ENCODE measurements at regions not wholly inside any gene's neighbourhood (a gene's known extent, or its start where the extent isn't known, plus 50 kb on each side); places are given as distances from the start of the nearest gene placed in this dataset.

DNA sequence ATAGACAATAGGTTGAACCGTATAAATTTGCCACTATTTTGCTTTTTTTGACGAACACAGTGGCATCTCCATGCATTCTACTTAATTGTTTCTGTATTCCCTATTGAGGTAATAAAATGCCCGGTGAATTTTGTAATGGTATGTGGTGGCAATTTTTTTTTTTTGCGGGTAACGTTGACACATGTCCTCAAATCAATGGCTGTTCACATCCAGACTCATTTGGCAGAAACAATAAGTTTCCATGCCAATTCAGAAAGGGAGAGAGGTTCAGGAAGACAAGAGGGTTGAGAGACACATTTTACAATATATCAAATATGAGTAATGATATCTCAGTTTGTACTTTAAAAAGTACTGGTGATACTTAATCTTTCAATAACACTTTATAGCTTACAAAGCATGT, 463.9 kb downstream of the WDR72 start:
- TF ChIP-seq, protein P1, sequence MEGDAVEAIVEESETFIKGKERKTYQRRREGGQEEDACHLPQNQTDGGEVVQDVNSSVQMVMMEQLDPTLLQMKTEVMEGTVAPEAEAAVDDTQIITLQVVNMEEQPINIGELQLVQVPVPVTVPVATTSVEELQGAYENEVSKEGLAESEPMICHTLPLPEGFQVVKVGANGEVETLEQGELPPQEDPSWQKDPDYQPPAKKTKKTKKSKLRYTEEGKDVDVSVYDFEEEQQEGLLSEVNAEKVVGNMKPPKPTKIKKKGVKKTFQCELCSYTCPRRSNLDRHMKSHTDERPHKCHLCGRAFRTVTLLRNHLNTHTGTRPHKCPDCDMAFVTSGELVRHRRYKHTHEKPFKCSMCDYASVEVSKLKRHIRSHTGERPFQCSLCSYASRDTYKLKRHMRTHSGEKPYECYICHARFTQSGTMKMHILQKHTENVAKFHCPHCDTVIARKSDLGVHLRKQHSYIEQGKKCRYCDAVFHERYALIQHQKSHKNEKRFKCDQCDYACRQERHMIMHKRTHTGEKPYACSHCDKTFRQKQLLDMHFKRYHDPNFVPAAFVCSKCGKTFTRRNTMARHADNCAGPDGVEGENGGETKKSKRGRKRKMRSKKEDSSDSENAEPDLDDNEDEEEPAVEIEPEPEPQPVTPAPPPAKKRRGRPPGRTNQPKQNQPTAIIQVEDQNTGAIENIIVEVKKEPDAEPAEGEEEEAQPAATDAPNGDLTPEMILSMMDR (IDR thresholded peaks at IDR 0.05; ENCODE audit: low read depth, low read length) = no peak

DNA sequence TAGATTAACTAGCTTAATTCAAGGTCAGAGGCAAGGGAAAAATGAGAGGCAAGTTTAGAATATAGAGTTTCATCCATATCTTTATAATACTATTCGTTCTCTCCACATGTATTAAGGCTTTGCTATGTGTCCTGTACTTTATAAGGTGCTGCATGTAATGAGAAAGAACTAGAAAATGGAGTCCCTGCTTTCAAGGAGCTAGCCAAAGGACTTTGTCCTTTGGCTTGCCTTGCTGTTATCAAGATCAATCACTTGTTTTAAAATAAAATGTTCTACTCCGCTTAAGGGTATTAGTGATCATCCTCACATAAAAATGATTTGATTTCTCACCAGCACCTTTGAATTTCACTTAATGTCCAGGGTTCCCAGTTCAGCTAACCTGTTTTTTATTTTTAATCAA, 470.9 kb downstream of the WDR72 start:
- H3K9me3 ChIP-seq (ENCODE audit: severe bottlenecking) = no peaks in the 10 kb centered on the region
- TF ChIP-seq, protein P1 (IDR thresholded peaks at IDR 0.05; ENCODE audit: low read depth, low read length) = no peak
- H3K36me3 ChIP-seq = no peaks in the 10 kb centered on the region
- H3K4me3 ChIP-seq (ENCODE audit: low read depth, low read length) = no peak overlapping the region
- H3K27me3 ChIP-seq (ENCODE audit: insufficient read depth, low read depth, severe bottlenecking) = no peaks in the 10 kb centered on the region
- DNase-seq = no peak
- H3K27ac ChIP-seq = no peak overlapping the region

More for the DNA sequence above, 463.9 kb downstream of the WDR72 start:
- H3K27ac ChIP-seq = no peak overlapping the region
- no peaks in the 10 kb centered on the region for H3K9me3 ChIP-seq (ENCODE audit: severe bottlenecking)
- H3K36me3 ChIP-seq = no peaks in the 10 kb centered on the region
- H3K27me3 ChIP-seq (ENCODE audit: insufficient read depth, low read depth, severe bottlenecking) = no peaks in the 10 kb centered on the region
- no peak overlapping the region for H3K4me3 ChIP-seq (ENCODE audit: low read depth, low read length)
- DNase-seq = no peak

DNA sequence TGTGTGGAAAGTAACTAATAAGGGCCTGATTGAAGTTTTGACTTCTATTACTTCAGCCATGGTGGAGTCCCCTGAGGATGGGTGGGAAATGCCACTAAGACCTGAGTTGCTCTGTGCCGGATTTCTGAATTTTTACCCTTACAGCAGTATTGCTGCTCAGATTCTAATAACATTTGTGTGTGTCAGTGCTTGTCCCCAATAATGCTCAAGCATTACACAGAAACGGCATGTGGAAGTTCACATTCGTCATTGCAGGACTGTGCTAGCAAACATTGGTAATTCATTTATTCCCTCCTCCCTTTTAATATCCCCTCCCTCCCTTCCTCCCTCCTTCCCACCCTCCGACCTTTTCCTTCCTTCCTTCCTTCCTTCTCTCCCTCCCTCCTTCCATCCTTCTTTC, 484.5 kb upstream of the ONECUT1 start:
- H3K9me3 ChIP-seq (ENCODE audit: severe bottlenecking) = no peaks in the 10 kb centered on the region
- TF ChIP-seq, protein P1 (IDR thresholded peaks at IDR 0.05; ENCODE audit: low read depth, low read length) = no peak
- no peaks in the 10 kb centered on the region for H3K36me3 ChIP-seq
- no peak overlapping the region for H3K27ac ChIP-seq
- no peak for DNase-seq
- H3K4me3 ChIP-seq (ENCODE audit: low read depth, low read length) = no peak overlapping the region
- no peaks in the 10 kb centered on the region for H3K27me3 ChIP-seq (ENCODE audit: insufficient read depth, low read depth, severe bottlenecking)

DNA sequence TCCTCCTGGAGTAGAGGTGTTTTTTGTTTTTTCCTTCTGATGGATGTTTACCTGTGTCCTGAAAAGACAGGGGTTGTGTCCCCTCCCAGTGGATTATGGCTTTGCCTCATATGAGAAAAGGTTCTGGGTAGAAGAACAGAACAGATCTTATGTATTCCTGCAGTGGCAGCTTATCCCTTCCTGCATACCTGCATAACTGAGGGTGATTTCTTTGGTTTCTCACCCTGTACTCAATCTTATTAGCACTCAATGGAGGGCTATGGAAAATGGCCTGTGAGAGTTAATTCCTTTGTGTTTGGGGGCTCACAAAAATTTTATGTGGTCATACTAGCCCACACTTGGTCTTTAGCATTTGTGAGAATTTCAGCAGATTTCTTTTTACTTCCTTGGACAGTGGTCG, 482.0 kb upstream of the ONECUT1 start:
- H3K36me3 ChIP-seq = no peaks in the 10 kb centered on the region
- H3K27ac ChIP-seq = no peak overlapping the region
- H3K27me3 ChIP-seq (ENCODE audit: insufficient read depth, low read depth, severe bottlenecking) = no peaks in the 10 kb centered on the region
- no peaks in the 10 kb centered on the region for H3K9me3 ChIP-seq (ENCODE audit: severe bottlenecking)
- TF ChIP-seq, protein P1 (IDR thresholded peaks at IDR 0.05; ENCODE audit: low read depth, low read length) = no peak
- H3K4me3 ChIP-seq (ENCODE audit: low read depth, low read length) = no peak overlapping the region
- DNase-seq = no peak

DNA sequence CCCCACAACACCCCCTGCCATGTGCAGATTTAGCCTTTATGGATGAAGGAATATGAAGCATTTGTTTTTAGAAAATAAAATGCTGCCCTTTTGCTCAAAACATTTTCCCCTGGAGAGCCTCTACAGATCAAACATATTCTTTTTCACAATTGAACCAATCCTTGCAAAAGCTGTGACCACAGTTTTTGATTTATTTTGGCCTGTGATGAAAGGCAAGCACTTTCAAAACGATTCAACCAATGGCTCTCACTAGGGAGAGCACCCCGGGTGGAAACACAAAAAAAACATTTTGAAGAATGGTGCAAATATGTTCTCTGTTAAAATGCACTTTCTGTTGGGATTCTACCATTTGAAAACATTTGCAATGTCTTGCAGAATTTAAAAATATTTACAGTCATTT, 476.0 kb upstream of the ONECUT1 start:
- Histone ChIP-seq H3K27me3 (ENCODE audit: insufficient read depth, low read depth, severe bottlenecking) (no peaks in the 10 kb centered on the region), H3K27ac (no peak overlapping the region), H3K9me3 (ENCODE audit: severe bottlenecking) (no peaks in the 10 kb centered on the region), H3K36me3 (no peaks in the 10 kb centered on the region), H3K4me3 (ENCODE audit: low read depth, low read length) (no peak overlapping the region)
- TF ChIP-seq, protein P1 (IDR thresholded peaks at IDR 0.05; ENCODE audit: low read depth, low read length) = no peak
- no peak for DNase-seq

DNA sequence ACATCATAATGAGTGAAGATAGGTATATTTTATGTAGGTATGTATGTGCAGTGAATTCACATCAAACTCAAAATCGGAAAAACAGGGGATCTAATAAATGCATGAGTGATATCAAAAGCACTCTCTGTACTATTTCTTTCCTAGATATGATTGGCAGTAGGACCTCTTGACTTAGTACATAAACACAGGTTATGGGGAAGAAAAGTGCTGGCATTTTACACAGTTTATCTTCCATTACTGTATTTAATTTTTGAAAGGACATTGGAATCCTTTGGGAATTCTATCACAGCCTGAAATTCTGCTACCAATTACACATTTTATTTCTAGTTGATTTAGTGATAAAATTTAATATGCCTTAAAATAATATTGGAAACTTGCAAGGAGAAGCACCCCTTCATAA, 470.5 kb upstream of the ONECUT1 start:
- H3K27me3 ChIP-seq (ENCODE audit: insufficient read depth, low read depth, severe bottlenecking) = no peaks in the 10 kb centered on the region
- no peak overlapping the region for H3K27ac ChIP-seq
- no peak for DNase-seq
- no peaks in the 10 kb centered on the region for H3K9me3 ChIP-seq (ENCODE audit: severe bottlenecking)
- no peak overlapping the region for H3K4me3 ChIP-seq (ENCODE audit: low read depth, low read length)
- TF ChIP-seq, protein P1 (IDR thresholded peaks at IDR 0.05; ENCODE audit: low read depth, low read length) = no peak
- H3K36me3 ChIP-seq = no peaks in the 10 kb centered on the region

All from WERI-Rb-1 (cell line).